Fibroblast of villous mesenchyme (primary cell): ENCODE measurements at regions not wholly inside any gene's neighbourhood (a gene's known extent, or its start where the extent isn't known, plus 50 kb on each side); places are given as distances from the start of the nearest gene placed in this dataset.

Source experiments
- DNase-seq: peaks from one replicate; pipeline ENCODE4 v3.0.0-alpha.2; 2010; ENCODE audit warnings: low read depth
- H3K4me3 ChIP-seq: 2 replicates; pipeline ENCODE4 v1.5.1; 2011; ENCODE audit warnings: low read depth, mild to moderate bottlenecking, low read length
- TF ChIP-seq, protein P1 (sequence below): IDR thresholded peaks from 2 replicates; pipeline ENCODE4 v1.5.1; 2012; ENCODE audit warnings: low read depth, mild to moderate bottlenecking, low read length; ENCODE audit not compliant: insufficient read depth

DNA sequence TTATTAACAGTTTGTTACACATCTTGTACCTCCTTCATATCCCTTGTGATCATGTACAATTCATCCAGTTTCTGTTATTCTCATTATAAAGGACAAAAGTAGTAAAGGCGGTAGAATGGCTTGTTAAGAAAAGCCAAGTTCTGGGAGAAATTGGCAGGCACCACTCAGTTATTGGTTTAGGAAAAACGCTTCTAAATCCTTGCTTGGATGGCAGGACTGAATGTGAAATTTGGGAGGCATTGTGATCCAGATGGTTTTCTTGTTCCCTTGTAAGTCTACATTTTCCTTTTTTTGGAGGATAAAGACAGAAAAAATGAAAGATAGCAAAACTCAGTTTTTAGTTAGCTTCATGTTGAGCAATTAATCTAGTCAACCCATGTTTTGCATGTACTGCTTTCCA is 130.2 kb downstream of the MAT2B start:
- H3K4me3 ChIP-seq: no peak overlapping the region
- DNase-seq: no peak
- TF ChIP-seq, protein P1, sequence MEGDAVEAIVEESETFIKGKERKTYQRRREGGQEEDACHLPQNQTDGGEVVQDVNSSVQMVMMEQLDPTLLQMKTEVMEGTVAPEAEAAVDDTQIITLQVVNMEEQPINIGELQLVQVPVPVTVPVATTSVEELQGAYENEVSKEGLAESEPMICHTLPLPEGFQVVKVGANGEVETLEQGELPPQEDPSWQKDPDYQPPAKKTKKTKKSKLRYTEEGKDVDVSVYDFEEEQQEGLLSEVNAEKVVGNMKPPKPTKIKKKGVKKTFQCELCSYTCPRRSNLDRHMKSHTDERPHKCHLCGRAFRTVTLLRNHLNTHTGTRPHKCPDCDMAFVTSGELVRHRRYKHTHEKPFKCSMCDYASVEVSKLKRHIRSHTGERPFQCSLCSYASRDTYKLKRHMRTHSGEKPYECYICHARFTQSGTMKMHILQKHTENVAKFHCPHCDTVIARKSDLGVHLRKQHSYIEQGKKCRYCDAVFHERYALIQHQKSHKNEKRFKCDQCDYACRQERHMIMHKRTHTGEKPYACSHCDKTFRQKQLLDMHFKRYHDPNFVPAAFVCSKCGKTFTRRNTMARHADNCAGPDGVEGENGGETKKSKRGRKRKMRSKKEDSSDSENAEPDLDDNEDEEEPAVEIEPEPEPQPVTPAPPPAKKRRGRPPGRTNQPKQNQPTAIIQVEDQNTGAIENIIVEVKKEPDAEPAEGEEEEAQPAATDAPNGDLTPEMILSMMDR: no peak

DNA sequence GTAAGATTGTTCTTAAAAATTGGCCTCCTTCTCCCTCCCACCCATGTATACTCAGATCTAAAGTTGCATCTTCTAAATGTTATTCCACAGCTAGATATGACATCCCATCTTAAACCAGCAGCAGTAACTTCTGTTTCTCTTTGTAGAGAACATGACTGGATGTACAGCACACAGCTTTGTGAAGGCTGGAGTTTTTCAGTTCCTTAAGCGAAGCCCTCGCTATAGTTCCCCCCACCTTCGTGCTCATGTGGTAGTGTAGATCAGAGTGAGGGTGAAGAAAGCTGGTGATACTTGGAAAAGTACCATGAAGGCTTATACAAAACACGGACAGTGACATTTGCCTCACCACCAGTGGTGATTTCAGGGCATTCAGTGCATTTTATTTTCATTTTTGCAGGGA is 137.5 kb downstream of the MAT2B start:
- DNase-seq: no peak
- TF ChIP-seq, protein P1: no peak
- H3K4me3 ChIP-seq: no peak overlapping the region

DNA sequence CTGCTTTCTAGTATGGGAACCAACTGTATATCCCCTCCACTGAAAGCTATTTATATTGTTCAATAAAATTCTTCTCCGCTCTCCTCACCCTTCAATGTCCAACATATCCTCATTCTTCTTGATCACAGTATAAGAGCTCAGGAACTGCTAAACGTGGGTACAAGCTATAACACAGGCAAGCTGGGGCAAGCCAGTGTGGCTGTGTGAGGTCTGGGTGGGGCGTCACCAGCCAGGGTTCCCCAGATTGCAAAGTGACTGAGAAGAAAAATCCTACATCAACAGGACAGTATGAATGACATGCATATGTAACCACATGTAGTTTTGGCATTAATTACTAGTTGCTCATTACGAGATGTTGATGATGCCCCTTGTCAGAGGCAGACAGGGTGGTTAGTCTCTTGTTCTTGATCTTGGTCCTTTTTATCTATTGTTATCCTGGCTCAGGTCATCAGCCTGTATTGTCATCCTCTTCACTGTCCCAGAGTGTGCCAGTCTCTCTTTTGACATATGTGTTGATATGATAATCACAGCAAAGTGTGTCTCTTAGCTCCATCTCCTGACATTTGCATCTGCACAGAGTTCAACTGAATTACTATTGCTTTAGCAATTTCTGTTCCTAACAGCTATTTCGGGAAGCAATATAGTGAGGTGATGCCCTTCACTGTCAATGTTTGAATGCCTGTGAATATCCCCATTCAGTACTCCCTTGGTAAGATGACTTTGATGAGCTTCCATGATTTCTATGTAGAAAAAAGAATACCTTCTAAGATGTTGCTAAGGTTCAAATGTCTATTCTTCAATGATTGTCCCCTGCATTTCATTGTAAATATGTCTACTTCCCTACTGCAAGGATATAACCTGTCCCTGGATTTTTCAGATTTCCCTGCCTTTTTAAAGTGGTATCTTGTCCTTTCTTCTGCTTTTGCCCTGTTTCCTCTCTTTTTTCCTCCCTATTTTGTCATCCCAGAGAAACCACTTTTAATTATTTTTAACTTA is 140.3 kb downstream of the MAT2B start:
- DNase-seq: no peak
- TF ChIP-seq, protein P1: no peak
- H3K4me3 ChIP-seq: no peak overlapping the region

DNA sequence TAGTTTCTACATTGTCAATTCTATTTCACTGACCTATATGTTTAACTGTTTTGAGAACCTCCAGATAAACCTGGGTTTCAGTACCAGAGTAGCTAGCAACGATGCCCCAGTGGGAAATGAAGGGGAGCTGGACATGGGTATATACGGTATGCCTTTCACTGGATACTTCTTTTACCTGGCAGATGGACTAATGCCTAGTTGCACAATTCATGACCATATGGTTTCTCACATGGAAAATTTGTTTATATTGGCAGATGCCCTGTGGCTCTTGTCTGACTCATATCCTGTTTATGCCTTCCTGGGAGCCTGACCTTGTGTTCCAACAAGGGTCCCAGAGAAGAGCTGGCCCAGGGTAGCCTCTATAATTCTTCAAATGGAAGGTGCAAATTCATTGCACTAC is 144.1 kb downstream of the MAT2B start:
- DNase-seq: peak; percentile 97
- TF ChIP-seq, protein P1: no peak
- no peak overlapping the region for H3K4me3 ChIP-seq

DNA sequence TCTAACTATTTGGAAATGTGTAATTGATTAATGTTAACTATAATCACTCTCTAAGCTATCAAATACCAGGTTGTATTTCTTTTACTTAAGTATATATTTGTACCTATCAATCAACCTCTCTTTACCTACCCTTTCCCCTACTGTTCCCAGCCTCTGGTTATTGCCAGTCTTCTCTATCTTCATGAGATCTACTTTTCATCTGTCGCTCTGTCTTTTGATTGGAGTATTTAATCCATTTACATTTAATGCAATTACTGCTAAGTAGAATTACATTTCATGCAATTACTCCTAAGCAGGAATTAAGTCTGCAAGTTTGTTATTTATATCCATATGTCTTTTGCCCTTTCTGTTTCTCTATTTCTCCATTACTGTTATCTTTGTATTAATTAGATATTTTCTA is 148.1 kb downstream of the MAT2B start:
- no peak for DNase-seq
- H3K4me3 ChIP-seq: no peak overlapping the region
- TF ChIP-seq, protein P1: no peak

DNA sequence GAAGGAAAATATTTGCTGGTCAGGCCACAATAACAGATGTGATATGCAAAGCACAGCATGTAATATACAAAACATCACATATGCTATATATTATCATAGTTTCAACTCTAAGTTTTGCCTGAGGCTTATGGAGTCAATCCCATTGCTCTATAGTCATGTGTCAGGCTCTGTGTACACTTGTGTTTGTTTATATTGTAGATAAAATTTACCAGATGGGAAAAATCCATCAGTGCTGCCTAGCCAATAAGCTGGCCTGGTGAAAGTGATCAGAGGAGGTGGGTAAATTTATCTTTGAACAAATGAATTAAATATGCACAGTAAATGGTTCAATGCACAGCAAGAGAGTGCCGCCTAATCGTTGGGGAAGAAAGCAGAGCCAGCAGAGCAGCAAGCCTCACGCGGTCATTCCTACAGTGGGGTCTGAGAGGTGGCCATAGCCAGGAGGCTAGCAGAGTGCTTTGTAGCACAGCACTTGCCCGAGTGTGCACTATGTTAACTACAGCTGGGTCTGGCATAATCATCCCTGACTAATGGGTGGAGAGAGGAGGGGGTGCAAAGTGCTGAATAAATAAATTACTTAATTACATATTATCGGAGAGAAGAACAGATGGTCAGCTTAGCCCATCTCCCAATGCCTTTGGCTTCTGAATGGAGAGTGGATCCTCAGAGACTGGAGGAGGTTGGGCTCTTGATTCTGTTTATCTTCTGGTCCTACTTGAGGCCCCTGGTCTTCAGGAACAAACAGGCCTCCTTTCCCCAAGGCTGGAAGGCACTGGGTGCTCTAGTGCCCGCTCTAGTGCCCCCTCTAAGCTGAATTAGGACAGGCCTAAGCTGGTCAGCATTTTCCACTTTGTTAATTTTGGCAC is 153.5 kb downstream of the MAT2B start:
- peak; percentile 82 for DNase-seq
- H3K4me3 ChIP-seq: no peak overlapping the region
- TF ChIP-seq, protein P1: no peak
